NCI-H2227 (cell line): ENCODE measurements at regions not wholly inside any gene's neighbourhood (a gene's known extent, or its start where the extent isn't known, plus 50 kb on each side); places are given as distances from the start of the nearest gene placed in this dataset.

Experiments
- DNase-seq: peaks from one replicate; lab custom pipeline; 2025; ENCODE audit not compliant: unreplicated experiment; lab: John Stamatoyannopoulos, UW

- DNase-seq: no peak
These were observed 958.4 kb downstream of the TYW1 start for GRCh38 chr7:67955061-67955460.

- no peak for DNase-seq
These were observed 966.2 kb downstream of the TYW1 start for GRCh38 chr7:67962863-67963262.

- no peak for DNase-seq
These were observed 979.9 kb downstream of the TYW1 start for GRCh38 chr7:67976490-67976889.

- DNase-seq: no peak
These were observed 986.9 kb downstream of the TYW1 start for GRCh38 chr7:67983486-67983885.

- DNase-seq: no peak
These were observed 987.7 kb downstream of the TYW1 start for GRCh38 chr7:67984326-67984725.

- no peak for DNase-seq
These were observed 992.5 kb downstream of the TYW1 start for GRCh38 chr7:67989142-67989541.

GRCh38 chr7:67990003-67990402, 993.4 kb downstream of the TYW1 start:
- no peak for DNase-seq

GRCh38 chr7:67990716-67991115, 994.1 kb downstream of the TYW1 start:
- no peak for DNase-seq

GRCh38 chr7:67992287-67992686, 995.7 kb downstream of the TYW1 start:
- DNase-seq: no peak

- no peak for DNase-seq
These were observed 1009.4 kb downstream of the TYW1 start for GRCh38 chr7:68005992-68006391.

GRCh38 chr7:68006619-68007018, 1010.0 kb downstream of the TYW1 start:
- DNase-seq: no peak

GRCh38 chr7:68009716-68010115, 1013.1 kb downstream of the TYW1 start:
- DNase-seq: no peak

- DNase-seq: no peak
These were observed 1017.6 kb downstream of the TYW1 start for GRCh38 chr7:68014031-68014736.

GRCh38 chr7:68015122-68015977, 1018.7 kb downstream of the TYW1 start:
- no peak for DNase-seq

GRCh38 chr7:68015978-68016532, 1019.4 kb downstream of the TYW1 start:
- no peak for DNase-seq

GRCh38 chr7:68020102-68020501, 1023.5 kb downstream of the TYW1 start:
- DNase-seq: no peak

GRCh38 chr7:68025369-68025768, 1028.7 kb downstream of the TYW1 start:
- no peak for DNase-seq

GRCh38 chr7:68030530-68030929, 1033.9 kb downstream of the TYW1 start:
- DNase-seq: no peak

- DNase-seq: no peak
These were observed 1034.7 kb downstream of the TYW1 start for GRCh38 chr7:68031180-68031943.

GRCh38 chr7:68038621-68039314, 1042.1 kb downstream of the TYW1 start:
- DNase-seq: no peak

GRCh38 chr7:68041554-68041953, 1044.9 kb downstream of the TYW1 start:
- DNase-seq: no peak
